ENCODE measurements at regions not wholly inside any gene's neighbourhood (a gene's known extent, or its start where the extent isn't known, plus 50 kb on each side); places are given as distances from the start of the nearest gene placed in this dataset.

GRCh38 chr1:34322969-34323368 lies 146.3 kb downstream of the C1orf94 start:
- H3K4me3 ChIP-seq (replicated peaks in 1 of 2; ENCODE audit: low read depth in 2 of 2, low read length in 2 of 2): no peak overlapping the region
- DNase-seq (ENCODE audit: low read depth in 2 of 2): no peak
- TF ChIP-seq CTCF (IDR thresholded peaks at IDR 0.05; ENCODE audit: low read depth, low read length): no peak

- TF ChIP-seq CTCF (IDR thresholded peaks at IDR 0.05; ENCODE audit: low read depth, low read length): no peak
- no peak overlapping the region for H3K4me3 ChIP-seq (replicated peaks in 1 of 2; ENCODE audit: low read depth in 2 of 2, low read length in 2 of 2)
- DNase-seq (ENCODE audit: low read depth in 2 of 2): no peak
Measured at GRCh38 chr1:34324879-34325440, 148.3 kb downstream of the C1orf94 start.

GRCh38 chr1:34328281-34328799 lies 151.6 kb downstream of the C1orf94 start:
- H3K4me3 ChIP-seq (replicated peaks in 1 of 2; ENCODE audit: low read depth in 2 of 2, low read length in 2 of 2): no peak overlapping the region
- no peak for TF ChIP-seq CTCF (IDR thresholded peaks at IDR 0.05; ENCODE audit: low read depth, low read length)
- DNase-seq (ENCODE audit: low read depth in 2 of 2): no peak

- no peak for TF ChIP-seq CTCF (IDR thresholded peaks at IDR 0.05; ENCODE audit: low read depth, low read length)
- no peak overlapping the region for H3K4me3 ChIP-seq (replicated peaks in 1 of 2; ENCODE audit: low read depth in 2 of 2, low read length in 2 of 2)
- DNase-seq (ENCODE audit: low read depth in 2 of 2): no peak
Measured at GRCh38 chr1:34330061-34330460, 153.4 kb downstream of the C1orf94 start.

GRCh38 chr1:34331020-34331926 lies 154.6 kb downstream of the C1orf94 start:
- no peak for TF ChIP-seq CTCF (IDR thresholded peaks at IDR 0.05; ENCODE audit: low read depth, low read length)
- no peak for DNase-seq (ENCODE audit: low read depth in 2 of 2)
- no peak overlapping the region for H3K4me3 ChIP-seq (replicated peaks in 1 of 2; ENCODE audit: low read depth in 2 of 2, low read length in 2 of 2)

- TF ChIP-seq CTCF (IDR thresholded peaks at IDR 0.05; ENCODE audit: low read depth, low read length): no peak
- H3K4me3 ChIP-seq (replicated peaks in 1 of 2; ENCODE audit: low read depth in 2 of 2, low read length in 2 of 2): no peak overlapping the region
- no peak for DNase-seq (ENCODE audit: low read depth in 2 of 2)
Measured at GRCh38 chr1:34332996-34333395, 156.3 kb downstream of the C1orf94 start.

Measured in cardiac fibroblast (primary cell).